H9 (cell line): ENCODE measurements at regions not wholly inside any gene's neighbourhood (a gene's known extent, or its start where the extent isn't known, plus 50 kb on each side); places are given as distances from the start of the nearest gene placed in this dataset.

Experiments
- DNase-seq: peaks from one replicate; pipeline ENCODE4 v3.0.0-alpha.2; 2017
- H2AFZ ChIP-seq: one replicate; pipeline ENCODE4 v1.6.1; 2013; ENCODE audit warnings: mild to moderate bottlenecking, low read length, control low read depth, moderate library complexity
- H2AK5ac ChIP-seq: 2 replicates; pipeline ENCODE4 v1.6.1; 2013; ENCODE audit warnings: low read length, control low read depth, mixed read lengths; ENCODE audit not compliant: insufficient read length
- H2BK120ac ChIP-seq: one replicate; pipeline ENCODE4 v1.6.1; 2013; ENCODE audit warnings: low read depth, mild to moderate bottlenecking, low read length, control low read depth, inconsistent platforms; ENCODE audit not compliant: poor library complexity, severe bottlenecking
- H2BK12ac ChIP-seq: 2 replicates; pipeline ENCODE4 v1.6.1; 2013; ENCODE audit warnings: low read length, control low read depth, mixed read lengths, low read depth; ENCODE audit not compliant: insufficient read length
- H2BK15ac ChIP-seq: 2 replicates; pipeline ENCODE4 v1.6.1; 2013; ENCODE audit warnings: low read depth, low read length, control low read depth
- H2BK20ac ChIP-seq: one replicate; pipeline ENCODE4 v1.6.1; 2013; ENCODE audit warnings: low read depth, mild to moderate bottlenecking, low read length, control low read depth, inconsistent platforms; ENCODE audit not compliant: poor library complexity, severe bottlenecking
- H2BK5ac ChIP-seq: 2 replicates; pipeline ENCODE4 v1.6.1; 2013; ENCODE audit warnings: low read length, control low read depth, mixed read lengths; ENCODE audit not compliant: insufficient read length
- H3K14ac ChIP-seq: 2 replicates; pipeline ENCODE4 v1.6.1; 2013; ENCODE audit warnings: low read length, control low read depth; ENCODE audit not compliant: insufficient read depth
- H3K18ac ChIP-seq: 2 replicates; pipeline ENCODE4 v1.6.1; 2013; ENCODE audit warnings: low read depth, mild to moderate bottlenecking, mixed read lengths, low read length, control low read depth; ENCODE audit not compliant: insufficient read length
- H3K23ac ChIP-seq: 2 replicates; pipeline ENCODE4 v1.6.1; 2013; ENCODE audit warnings: low read length, control low read depth, mixed read lengths, low read depth; ENCODE audit not compliant: insufficient read length
- H3K23me2 ChIP-seq: 2 replicates; pipeline ENCODE4 v1.6.1; 2013; ENCODE audit warnings: low read depth, mild to moderate bottlenecking, mixed read lengths, low read length, control low read depth; ENCODE audit not compliant: insufficient read length, poor library complexity, severe bottlenecking
- H3K27ac ChIP-seq: 2 replicates; pipeline ENCODE4 v1.5.1; 2013; ENCODE audit warnings: low read length, control low read depth, mixed read lengths, low read depth; ENCODE audit not compliant: insufficient read length
- H3K27me3 ChIP-seq: 2 replicates; pipeline ENCODE4 v1.6.1; 2013; ENCODE audit warnings: low read length, control low read depth, inconsistent platforms; ENCODE audit not compliant: insufficient read depth
- H3K4ac ChIP-seq: 2 replicates; pipeline ENCODE4 v1.6.1; 2013; ENCODE audit warnings: low read depth, mild to moderate bottlenecking, control low read depth, inconsistent platforms, low read length, moderate library complexity
- H3K4me1 ChIP-seq: 2 replicates; pipeline ENCODE4 v1.6.1; 2013; ENCODE audit warnings: low read length, control low read depth, inconsistent platforms; ENCODE audit not compliant: insufficient read depth
- H3K4me2 ChIP-seq: 2 replicates; pipeline ENCODE4 v1.6.1; 2013; ENCODE audit warnings: low read length, control low read depth, mixed read lengths; ENCODE audit not compliant: insufficient read length, insufficient read depth
- H3K56ac ChIP-seq: 2 replicates; pipeline ENCODE4 v1.6.1; 2013; ENCODE audit warnings: low read depth, mild to moderate bottlenecking, mixed read lengths, low read length, control low read depth; ENCODE audit not compliant: insufficient read length
- H3K79me1 ChIP-seq: 2 replicates; pipeline ENCODE4 v1.6.1; 2013; ENCODE audit warnings: low read depth, mild to moderate bottlenecking, moderate library complexity, low read length, control low read depth, inconsistent platforms; ENCODE audit not compliant: insufficient read depth, poor library complexity, severe bottlenecking
- H3K79me2 ChIP-seq: 2 replicates; pipeline ENCODE4 v1.6.1; 2013; ENCODE audit warnings: low read length, control low read depth, inconsistent platforms; ENCODE audit not compliant: insufficient read depth
- H3K9ac ChIP-seq: 2 replicates; pipeline ENCODE4 v1.6.1; 2013; ENCODE audit warnings: low read length, control low read depth, mixed read lengths; ENCODE audit not compliant: insufficient read length; ENCODE audit errors: extremely low read depth
- H3K9me3 ChIP-seq: one replicate; pipeline ENCODE4 v1.6.1; 2013; ENCODE audit warnings: low read depth, low read length, inconsistent platforms; ENCODE audit not compliant: control insufficient read depth
- H3T11ph ChIP-seq: one replicate; pipeline ENCODE4 v1.6.1; 2013; ENCODE audit warnings: mild to moderate bottlenecking, low read length, control low read depth, inconsistent platforms
- H4K20me1 ChIP-seq: one replicate; pipeline ENCODE4 v1.6.1; 2013; ENCODE audit not compliant: control insufficient read depth, insufficient read length, insufficient read depth
- H4K5ac ChIP-seq: 2 replicates; pipeline ENCODE4 v1.6.1; 2013; ENCODE audit warnings: low read depth, mild to moderate bottlenecking, mixed read lengths, low read length, control low read depth; ENCODE audit not compliant: insufficient read length
- H4K8ac ChIP-seq: replicated peaks from 2 replicates; pipeline ENCODE4 v1.6.1; 2013; ENCODE audit warnings: low read length, control low read depth, mixed read lengths, low read depth; ENCODE audit not compliant: insufficient read length
- H4K91ac ChIP-seq: 2 replicates; pipeline ENCODE4 v1.6.1; 2013; ENCODE audit warnings: low read depth, mild to moderate bottlenecking, moderate library complexity, mixed read lengths, low read length, control low read depth; ENCODE audit not compliant: insufficient read length
- H3K27ac Mint-ChIP-seq, 3 experiments: 2 replicates in 2 of 3; 3 replicates in 1 of 3; pipeline ENCODE4 v1.8.0; 2020 to 2021; ENCODE audit warnings: mixed read lengths in 3 of 3, mild to moderate bottlenecking in 1 of 3, moderate library complexity in 1 of 3
- H3K27me3 Mint-ChIP-seq: 2 replicates; pipeline ENCODE4 v1.8.0; 2021; ENCODE audit warnings: low read depth, mild to moderate bottlenecking, moderate library complexity, mixed read lengths
- H3K36me3 Mint-ChIP-seq, 3 experiments: 2 replicates in 2 of 3; 3 replicates in 1 of 3; pipeline ENCODE4 v1.8.0; 2020 to 2021; ENCODE audit warnings: low read depth in 3 of 3, mixed read lengths in 3 of 3; ENCODE audit not compliant: insufficient read depth in 1 of 3
- H3K4me1 Mint-ChIP-seq, 2 experiments: 2 replicates each; pipeline ENCODE4 v1.8.0; 2020; ENCODE audit warnings: mixed read lengths in 2 of 2
- H3K4me3 Mint-ChIP-seq, 2 experiments: 2 replicates in 1 of 2; 3 replicates in 1 of 2; pipeline ENCODE4 v1.8.0; 2020 to 2021; ENCODE audit warnings: mild to moderate bottlenecking in 2 of 2, mixed read lengths in 2 of 2, moderate library complexity in 1 of 2
- H3K9me3 Mint-ChIP-seq, 2 experiments: 2 replicates in 1 of 2; 3 replicates in 1 of 2; pipeline ENCODE4 v1.8.0; 2020; ENCODE audit warnings: mild to moderate bottlenecking in 2 of 2, mixed read lengths in 2 of 2, moderate library complexity in 1 of 2
- CTCF ChIP-seq: fragments of 200-600 bp; sonication (generic); conservative IDR thresholded peaks from 3 replicates; pipeline ENCODE4 v1.8.0; 2021; ENCODE audit warnings: antibody characterized with exemption, mild to moderate bottlenecking
- WGBS: extraction: QIAGEN DNeasy Blood & Tissue Kit; methylation state at CpG from one replicate; pipeline ENCODE4 v1.1.7; 2013; ENCODE audit warnings: missing lambda C conversion rate, low lambda C conversion rate, mixed read lengths; ENCODE audit not compliant: insufficient read length; ENCODE audit errors: extremely low coverage; 5-methylcytosine and 5-hydroxymethylcytosine counted together

GRCh38 chr11:111441443-111441842, 62.4 kb upstream of the POU2AF1 start:
- Histone ChIP-seq H3K9me3 (no peaks in the 10 kb centered on the region), H3T11ph (no peak overlapping the region), H4K8ac (no peak overlapping the region), H2BK20ac (no peak overlapping the region), H4K91ac (no peak overlapping the region), H4K5ac (no peak overlapping the region), H3K9ac (no peak overlapping the region), H2BK15ac (no peak overlapping the region), H3K23ac (no peak overlapping the region), H3K14ac (no peak overlapping the region), H3K56ac (no peak overlapping the region), H3K4me2 (no peak overlapping the region), H2AK5ac (no peak overlapping the region), H2BK120ac (no peak overlapping the region), H3K27me3 (no peaks in the 10 kb centered on the region), H3K4ac (no peak overlapping the region), H3K27ac (no peak overlapping the region), H3K79me1 (no peaks in the 10 kb centered on the region), H3K23me2 (no peaks in the 10 kb centered on the region), H2AFZ (no peak overlapping the region), H2BK5ac (no peak overlapping the region), H3K79me2 (no peaks in the 10 kb centered on the region), H3K4me1 (no peaks in the 10 kb centered on the region; the same call in 1 of the 2 replicates), H3K18ac (no peak overlapping the region), H4K20me1 (no peaks in the 10 kb centered on the region), H2BK12ac (no peak overlapping the region)
- H3K4me1 Mint-ChIP-seq: peaks cover 25 to 30% of the 10 kb centered on the region in 2 experiments
- peaks cover 7% of the 10 kb centered on the region for H3K27me3 Mint-ChIP-seq
- DNase-seq: no peak
- no peaks in the 10 kb centered on the region for H3K9me3 Mint-ChIP-seq
- no peak overlapping the region for H3K27ac Mint-ChIP-seq
- no CpG with 5 or more reads among the region's 8 CpGs for WGBS
- no peaks in the 10 kb centered on the region for H3K36me3 Mint-ChIP-seq
- no peak overlapping the region for H3K4me3 Mint-ChIP-seq
- no peak for TF ChIP-seq CTCF
